Nephron progenitor cell (in vitro differentiated cells): ENCODE measurements at regions not wholly inside any gene's neighbourhood (a gene's known extent, or its start where the extent isn't known, plus 50 kb on each side); places are given as distances from the start of the nearest gene placed in this dataset.

Source experiments
- DNase-seq: peaks from one replicate; pipeline ENCODE4 v3.0.0; 2021
- H3K27ac Mint-ChIP-seq: 2 replicates; pipeline ENCODE4 v1.8.0; 2021; ENCODE audit warnings: mild to moderate bottlenecking, moderate library complexity, mixed read lengths
- H3K27me3 Mint-ChIP-seq: 2 replicates; pipeline ENCODE4 v1.8.0; 2021; ENCODE audit warnings: mild to moderate bottlenecking, low read depth, mixed read lengths; ENCODE audit not compliant: poor library complexity
- H3K36me3 Mint-ChIP-seq: 2 replicates; pipeline ENCODE4 v1.8.0; 2021; ENCODE audit warnings: low read depth, mixed read lengths
- H3K4me1 Mint-ChIP-seq: 2 replicates; pipeline ENCODE4 v1.8.0; 2021; ENCODE audit warnings: mixed read lengths
- H3K4me3 Mint-ChIP-seq: 2 replicates; pipeline ENCODE4 v1.8.0; 2021; ENCODE audit warnings: mild to moderate bottlenecking, moderate library complexity, mixed read lengths
- H3K9me3 Mint-ChIP-seq: 2 replicates; pipeline ENCODE4 v1.8.0; 2021; ENCODE audit warnings: mild to moderate bottlenecking, moderate library complexity, mixed read lengths
- CTCF ChIP-seq: fragments of 200-600 bp; sonication (generic); IDR thresholded peaks from 2 replicates; pipeline ENCODE4 v1.5.0; 2021; ENCODE audit warnings: antibody characterized with exemption

- peaks cover 2% of the 10 kb centered on the region for H3K27me3 Mint-ChIP-seq
Measured at GRCh38 chr15:31523655-31524049, 197.0 kb downstream of the KLF13 start.

GRCh38 chr15:31525185-31525695 lies 198.6 kb downstream of the KLF13 start:
- H3K4me3 Mint-ChIP-seq: no peak overlapping the region
- DNase-seq: no peak
- H3K36me3 Mint-ChIP-seq: no peaks in the 10 kb centered on the region
- TF ChIP-seq CTCF: no peak
- no peak overlapping the region for H3K27ac Mint-ChIP-seq
- H3K27me3 Mint-ChIP-seq: peaks cover 2% of the 10 kb centered on the region
- no peaks in the 10 kb centered on the region for H3K9me3 Mint-ChIP-seq
- H3K4me1 Mint-ChIP-seq: no peaks in the 10 kb centered on the region

More at GRCh38 chr15:31523655-31524049, 197.0 kb downstream of the KLF13 start:
- no peak overlapping the region for H3K27ac Mint-ChIP-seq
- no peak overlapping the region for H3K4me3 Mint-ChIP-seq
- H3K4me1 Mint-ChIP-seq: no peaks in the 10 kb centered on the region
- no peak for TF ChIP-seq CTCF
- H3K36me3 Mint-ChIP-seq: no peaks in the 10 kb centered on the region
- no peak for DNase-seq
- H3K9me3 Mint-ChIP-seq: no peaks in the 10 kb centered on the region

- H3K36me3 Mint-ChIP-seq: no peaks in the 10 kb centered on the region
- no peak for TF ChIP-seq CTCF
- no peak overlapping the region for H3K4me3 Mint-ChIP-seq
- H3K4me1 Mint-ChIP-seq: no peaks in the 10 kb centered on the region
- DNase-seq: no peak
- H3K27ac Mint-ChIP-seq: no peak overlapping the region
- peaks cover 2% of the 10 kb centered on the region for H3K27me3 Mint-ChIP-seq
- no peaks in the 10 kb centered on the region for H3K9me3 Mint-ChIP-seq
Measured at GRCh38 chr15:31525988-31526665, 199.5 kb downstream of the KLF13 start.

- H3K4me3 Mint-ChIP-seq: no peak overlapping the region
- no peaks in the 10 kb centered on the region for H3K9me3 Mint-ChIP-seq
- peaks cover 2% of the 10 kb centered on the region for H3K27me3 Mint-ChIP-seq
- H3K27ac Mint-ChIP-seq: no peak overlapping the region
- H3K4me1 Mint-ChIP-seq: no peaks in the 10 kb centered on the region
- H3K36me3 Mint-ChIP-seq: no peaks in the 10 kb centered on the region
- DNase-seq: no peak
- TF ChIP-seq CTCF: no peak
Measured at GRCh38 chr15:31526916-31527690, 200.5 kb downstream of the KLF13 start.

- H3K36me3 Mint-ChIP-seq: no peaks in the 10 kb centered on the region
- DNase-seq: no peak
- H3K4me3 Mint-ChIP-seq: no peak overlapping the region
- no peaks in the 10 kb centered on the region for H3K4me1 Mint-ChIP-seq
- no peak for TF ChIP-seq CTCF
- H3K27me3 Mint-ChIP-seq: no peaks in the 10 kb centered on the region
- peaks cover 4% of the 10 kb centered on the region for H3K9me3 Mint-ChIP-seq
- H3K27ac Mint-ChIP-seq: no peak overlapping the region
Measured at GRCh38 chr15:31528846-31529245, 202.2 kb downstream of the KLF13 start.
